HG02981 (cell line): ENCODE measurements at regions not wholly inside any gene's neighbourhood (a gene's known extent, or its start where the extent isn't known, plus 50 kb on each side); places are given as distances from the start of the nearest gene placed in this dataset.

Source experiments
- ATAC-seq: cut with Tn5 transposase; IDR thresholded peaks from one replicate; pipeline ENCODE4 v1.9.1; 2021; ENCODE audit warnings: mild to moderate bottlenecking, moderate library complexity; ENCODE audit not compliant: unreplicated experiment

- no peak for ATAC-seq
These were observed 582.1 kb upstream of the MGAT4C start for GRCh38 chr12:86838260-86838659.

GRCh38 chr12:86837246-86837645, 581.1 kb upstream of the MGAT4C start:
- no peak for ATAC-seq

GRCh38 chr12:86834217-86834616, 578.0 kb upstream of the MGAT4C start:
- ATAC-seq = no peak

GRCh38 chr12:86827409-86827808, 571.2 kb upstream of the MGAT4C start:
- ATAC-seq = no peak

GRCh38 chr12:86826051-86826450, 569.9 kb upstream of the MGAT4C start:
- ATAC-seq = no peak

GRCh38 chr12:86801439-86801838, 545.2 kb upstream of the MGAT4C start:
- no peak for ATAC-seq

- no peak for ATAC-seq
These were observed 543.4 kb upstream of the MGAT4C start for GRCh38 chr12:86799616-86800015.

GRCh38 chr12:86796550-86796949, 540.4 kb upstream of the MGAT4C start:
- ATAC-seq = no peak

GRCh38 chr12:86788661-86789060, 532.5 kb upstream of the MGAT4C start:
- ATAC-seq = no peak

GRCh38 chr12:86787419-86787818, 531.2 kb upstream of the MGAT4C start:
- ATAC-seq = no peak

- no peak for ATAC-seq
These were observed 521.1 kb upstream of the MGAT4C start for GRCh38 chr12:86777325-86777724.

GRCh38 chr12:86774841-86775388, 518.7 kb upstream of the MGAT4C start:
- ATAC-seq = no peak

GRCh38 chr12:86772696-86773095, 516.5 kb upstream of the MGAT4C start:
- no peak for ATAC-seq

GRCh38 chr12:86770871-86771270, 514.7 kb upstream of the MGAT4C start:
- no peak for ATAC-seq

GRCh38 chr12:86748894-86749293, 492.7 kb upstream of the MGAT4C start:
- no peak for ATAC-seq

GRCh38 chr12:86744547-86745212, 488.5 kb upstream of the MGAT4C start:
- no peak for ATAC-seq

GRCh38 chr12:86743875-86744536, 487.8 kb upstream of the MGAT4C start:
- no peak for ATAC-seq

GRCh38 chr12:86741531-86741930, 485.3 kb upstream of the MGAT4C start:
- no peak for ATAC-seq

GRCh38 chr12:86735851-86736250, 479.7 kb upstream of the MGAT4C start:
- ATAC-seq = peak; percentile 53

- peak; percentile 46 for ATAC-seq
These were observed 478.9 kb upstream of the MGAT4C start for GRCh38 chr12:86735072-86735471.

- no peak for ATAC-seq
These were observed 474.0 kb upstream of the MGAT4C start for GRCh38 chr12:86730233-86730632.

- ATAC-seq = no peak
These were observed 473.5 kb upstream of the MGAT4C start for GRCh38 chr12:86729739-86730138.
